ENCODE measurements at regions not wholly inside any gene's neighbourhood (a gene's known extent, or its start where the extent isn't known, plus 50 kb on each side); places are given as distances from the start of the nearest gene placed in this dataset.

GRCh38 chr22:34570408-34570807 is 495.6 kb upstream of the ISX start:
- TF ChIP-seq POLR2A (IDR thresholded peaks at IDR 0.05), result no peak
- no peak for TF ChIP-seq CTCF (IDR thresholded peaks at IDR 0.05)

Data from testis (tissue), 2 donors.